Stimulated activated CD4-positive, alpha-beta T cell treated with anti-CD3 and anti-CD28 coated beads, TNF-alpha, amount 100 ng/mL, for 1 hour (primary cell): ENCODE measurements at regions not wholly inside any gene's neighbourhood (a gene's known extent, or its start where the extent isn't known, plus 50 kb on each side); places are given as distances from the start of the nearest gene placed in this dataset.

Source experiments
- DNase-seq, 3 donors: peaks; one replicate each; pipeline ENCODE4 v3.0.0-alpha.2; 2020; ENCODE audit warnings: low read depth in 3 of 3, low spot score in 1 of 3

DNA sequence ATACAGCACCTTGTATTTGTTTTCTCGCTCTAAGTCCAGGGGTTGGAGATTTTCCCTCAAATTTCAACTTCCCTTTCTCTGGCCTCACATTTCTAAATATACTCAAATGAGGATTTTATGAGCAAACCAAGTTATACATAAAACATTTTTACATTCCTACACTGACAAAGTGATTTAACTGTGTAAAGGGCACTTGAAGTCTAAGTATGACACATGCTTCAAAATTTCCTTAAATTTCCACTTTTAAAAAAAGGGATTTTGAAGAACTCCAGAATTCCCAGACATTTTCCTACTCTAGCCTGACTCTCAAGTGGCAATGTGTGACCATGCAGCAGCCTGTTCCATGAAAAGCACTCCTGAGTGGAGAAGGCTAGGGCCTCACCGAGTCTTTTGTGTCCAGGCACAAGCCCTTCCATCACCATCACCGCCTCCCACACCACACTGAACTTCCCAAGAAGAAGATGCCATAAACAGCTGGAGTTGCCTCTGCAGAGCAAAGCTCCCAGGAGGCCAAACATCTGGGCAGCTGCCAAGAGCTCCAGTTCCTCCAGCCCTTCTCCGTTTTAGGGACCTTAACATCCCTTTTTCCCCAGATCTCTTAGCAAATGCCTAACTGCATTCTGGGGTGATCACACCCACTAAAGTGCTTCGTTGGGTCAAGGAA is 68.9 kb downstream of the NCR2 start:
- no peak for DNase-seq

DNA sequence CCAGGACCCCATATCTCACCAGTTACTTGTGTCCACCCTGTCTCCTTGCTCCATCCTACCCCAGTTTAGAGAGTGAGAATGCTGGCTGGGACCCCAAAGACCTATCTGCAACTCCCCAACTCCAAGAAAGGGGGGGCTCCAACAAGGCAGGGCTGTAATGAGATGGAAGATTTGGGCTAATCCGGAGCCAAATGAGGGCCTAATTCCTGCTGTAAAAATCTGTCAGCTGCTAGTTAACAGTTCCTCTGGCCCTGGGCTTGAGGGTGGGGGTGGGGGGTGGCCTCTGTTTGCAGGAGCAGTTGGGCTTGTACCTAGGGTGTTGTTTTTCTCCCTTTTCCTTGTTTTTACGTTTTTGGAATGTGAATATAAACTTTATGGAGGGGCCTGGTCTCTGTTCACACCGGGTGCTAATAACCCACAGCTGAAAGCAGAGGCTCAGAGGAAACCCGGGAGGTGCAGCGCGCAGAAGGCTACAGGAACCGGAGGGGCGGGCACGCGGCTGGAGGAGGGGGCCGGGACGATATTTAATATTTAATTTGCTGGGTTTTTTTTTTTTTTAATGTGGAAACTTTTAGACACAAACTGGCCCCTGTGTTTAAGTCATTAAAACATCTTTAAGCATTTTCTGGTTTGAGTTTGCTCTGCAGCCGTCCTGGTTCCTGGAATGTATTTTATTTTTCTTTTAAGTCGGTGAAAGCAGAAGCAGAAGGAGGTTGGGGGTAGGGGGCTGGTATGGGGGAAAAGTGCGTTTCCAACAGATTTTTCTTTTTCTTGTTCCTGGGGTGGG is 70.7 kb downstream of the NCR2 start:
- no peak for DNase-seq

DNA sequence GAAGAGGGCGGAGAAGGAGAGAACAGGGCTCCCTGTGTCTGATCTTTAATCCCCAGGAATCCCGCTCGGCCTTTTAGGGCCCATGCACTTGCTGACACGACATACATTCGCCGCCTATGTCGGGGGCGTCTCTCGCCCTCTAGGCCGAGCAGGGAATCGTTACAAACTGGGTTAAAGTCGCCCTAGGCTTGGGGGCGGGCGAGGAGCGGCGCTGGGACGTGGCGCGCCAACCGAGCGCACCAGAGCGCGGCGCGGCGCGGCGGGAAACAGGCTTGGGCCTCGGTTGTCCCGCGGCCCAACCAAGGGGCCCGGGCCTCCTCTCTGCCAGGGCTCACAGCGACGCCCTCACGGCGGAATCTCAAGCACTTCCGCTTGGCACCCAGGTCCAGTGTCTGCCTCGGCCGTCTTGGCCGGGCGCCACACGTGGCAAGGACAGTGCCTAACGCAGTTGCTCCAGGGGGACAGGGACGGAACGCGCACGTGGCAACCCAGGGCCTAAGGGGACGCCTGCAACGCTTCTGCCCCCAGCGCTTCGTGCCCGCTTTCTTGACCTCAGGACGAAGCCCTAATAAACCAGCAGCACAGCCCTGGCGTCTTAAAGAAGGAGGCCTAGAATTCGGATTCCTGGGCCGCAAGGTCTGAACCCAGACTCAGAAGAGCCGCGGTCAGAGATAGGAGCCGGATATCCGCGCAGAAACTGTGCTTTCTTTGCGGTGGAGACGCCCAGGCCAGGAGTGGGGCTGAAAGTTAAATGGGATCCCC is 71.5 kb downstream of the NCR2 start:
- DNase-seq: no peak

DNA sequence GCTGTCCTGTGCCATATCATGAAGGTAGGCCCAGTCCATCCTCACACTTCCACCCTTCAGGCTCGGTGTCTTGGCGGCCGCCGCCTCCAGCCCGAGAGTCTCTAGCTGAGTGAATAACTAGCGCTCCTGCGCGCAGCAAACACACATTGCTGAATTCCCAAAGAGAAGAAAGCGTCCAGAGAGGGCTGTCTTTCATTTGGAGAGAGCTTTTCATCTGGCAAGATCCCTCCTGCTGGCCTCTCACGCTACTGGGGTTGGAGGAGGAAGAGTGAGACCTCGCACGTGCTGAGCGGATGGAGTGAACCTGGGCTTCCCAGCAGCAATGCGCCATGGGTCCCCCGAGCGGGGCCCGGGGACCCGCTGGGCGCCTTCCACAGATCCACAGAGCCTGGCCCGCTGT is 73.2 kb downstream of the NCR2 start:
- DNase-seq: no peak

DNA sequence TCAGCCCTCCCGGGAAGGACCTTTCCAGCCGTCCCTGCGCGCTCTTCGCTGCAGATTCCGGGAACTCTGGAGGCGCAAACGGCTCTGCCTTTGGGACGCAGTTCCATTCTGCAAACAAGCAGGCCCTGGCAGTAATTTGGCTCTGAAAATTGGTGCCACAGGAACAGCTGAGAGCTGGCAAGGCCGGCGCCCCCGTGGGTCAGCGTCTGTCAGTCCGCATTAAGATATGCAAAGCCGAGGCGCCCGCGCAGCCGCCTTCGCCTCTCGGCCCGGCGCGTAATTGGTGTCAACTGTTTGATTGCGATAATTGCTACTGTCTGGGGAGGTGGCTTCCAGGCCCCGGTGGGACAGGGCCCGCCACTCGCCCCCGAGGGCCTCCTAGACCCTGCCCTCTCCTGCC is 73.6 kb downstream of the NCR2 start:
- no peak for DNase-seq

DNA sequence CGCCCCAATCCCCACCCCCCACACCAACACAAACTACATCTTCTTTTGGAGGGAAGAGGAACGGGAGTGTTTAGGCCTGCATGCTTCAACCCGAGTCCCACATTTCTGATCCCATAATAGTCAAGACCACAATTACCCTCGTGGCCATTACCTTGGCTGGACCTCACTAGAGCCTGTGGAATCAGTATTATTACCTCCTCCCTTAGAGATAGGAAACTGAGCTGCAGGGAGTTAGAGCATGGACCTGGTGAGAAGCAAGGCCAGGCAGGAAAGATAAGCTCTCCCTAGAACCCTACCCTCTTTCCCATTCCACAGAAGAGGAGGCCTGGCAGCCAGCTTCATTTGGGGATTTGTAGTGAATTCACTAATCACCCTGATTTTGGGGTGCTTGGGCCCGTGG is 74.1 kb downstream of the NCR2 start:
- no peak for DNase-seq

DNA sequence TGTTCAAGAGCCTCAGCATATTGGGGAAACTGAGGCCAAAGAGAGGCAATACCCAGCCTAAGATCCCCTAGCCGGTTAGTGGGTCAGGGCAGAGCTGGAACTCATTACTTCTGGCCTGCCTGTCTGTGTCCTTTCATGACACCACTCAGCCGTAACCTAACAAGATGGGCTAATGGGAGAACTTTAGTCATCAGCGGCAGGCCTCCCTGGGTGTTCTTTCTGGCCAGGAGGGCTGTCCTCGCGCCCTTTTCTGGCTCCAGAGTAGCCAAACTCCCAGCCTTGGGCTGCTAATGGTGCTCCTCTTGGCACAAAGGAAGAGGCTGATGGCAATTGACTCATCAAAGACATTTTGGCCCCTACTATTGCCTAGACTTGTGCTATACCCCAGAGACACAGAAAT is 76.6 kb downstream of the NCR2 start:
- no peak for DNase-seq

DNA sequence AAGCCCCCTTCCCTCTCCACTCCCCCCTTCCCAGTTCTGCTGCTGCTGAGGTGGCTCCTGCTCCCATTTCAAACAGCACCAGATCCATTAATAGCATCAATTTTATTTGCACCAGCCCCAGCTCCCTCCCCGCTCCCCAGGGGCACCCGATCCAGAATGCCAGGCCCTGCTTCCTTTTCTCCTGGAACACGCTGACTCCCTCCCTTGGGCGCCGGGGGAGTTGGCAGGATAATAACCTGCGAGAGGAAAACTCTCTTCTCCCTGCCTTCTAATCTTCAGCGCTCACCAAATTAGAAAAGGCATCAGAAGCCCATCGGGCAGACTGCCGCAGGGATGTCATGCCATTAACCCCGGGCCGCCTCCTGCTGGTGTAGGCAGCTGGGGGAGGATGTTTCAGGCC is 77.8 kb downstream of the NCR2 start:
- DNase-seq: no peak

DNA sequence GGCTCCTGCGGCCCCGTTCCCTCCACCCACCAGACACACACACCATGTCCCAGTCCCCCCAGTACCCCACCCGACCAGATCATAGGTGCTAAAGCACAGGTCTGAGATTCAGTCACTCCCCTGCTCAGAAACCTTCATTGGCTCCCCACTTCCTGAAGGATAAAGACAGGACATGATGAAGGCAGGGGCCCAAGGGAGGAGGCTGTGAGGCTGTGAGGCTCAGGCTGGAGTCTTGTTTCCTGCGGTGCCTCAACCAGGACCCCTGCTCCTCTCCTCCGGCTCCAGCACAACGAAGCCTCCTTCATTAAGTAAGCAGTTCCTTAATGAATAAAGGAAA is 81.1 kb downstream of the NCR2 start:
- no peak for DNase-seq

DNA sequence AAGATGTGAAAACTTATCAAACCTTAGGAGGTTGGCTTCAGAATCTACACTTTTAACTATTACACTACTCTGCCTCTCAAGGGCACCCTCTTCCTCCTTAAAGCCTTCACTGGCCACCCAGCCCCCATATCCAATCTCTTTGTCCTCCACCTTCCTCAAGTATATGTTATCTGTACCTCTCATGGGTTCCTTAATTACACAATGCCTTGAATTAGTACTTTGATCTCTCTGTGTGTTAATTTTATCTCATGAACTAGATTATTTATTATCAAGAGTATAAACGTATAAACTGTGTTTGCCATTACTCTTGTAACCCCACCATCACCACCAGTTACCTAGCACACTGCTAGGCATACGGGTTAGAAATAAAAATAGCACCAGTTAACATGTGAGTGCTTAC is 83.3 kb downstream of the NCR2 start:
- no peak for DNase-seq

DNA sequence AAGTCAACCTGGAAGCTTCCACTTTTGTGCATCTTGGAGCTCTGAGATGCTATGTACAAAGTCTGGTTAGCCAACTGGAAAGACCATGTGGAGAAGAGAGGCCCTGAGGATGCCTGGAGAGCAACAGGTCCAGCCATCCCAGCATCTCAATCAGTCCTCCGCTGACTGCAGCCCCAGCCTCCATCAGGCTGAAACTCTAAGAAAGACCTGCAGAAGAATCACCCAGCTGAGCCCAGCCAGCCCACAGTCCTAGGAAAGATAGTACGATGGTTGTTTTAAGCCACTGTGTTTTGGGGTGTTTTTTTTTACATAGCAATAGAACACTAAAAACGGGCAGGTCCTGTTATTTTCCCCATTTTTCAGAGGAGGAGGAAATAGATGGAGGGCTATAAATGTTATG is 84.0 kb downstream of the NCR2 start:
- DNase-seq: no peak

DNA sequence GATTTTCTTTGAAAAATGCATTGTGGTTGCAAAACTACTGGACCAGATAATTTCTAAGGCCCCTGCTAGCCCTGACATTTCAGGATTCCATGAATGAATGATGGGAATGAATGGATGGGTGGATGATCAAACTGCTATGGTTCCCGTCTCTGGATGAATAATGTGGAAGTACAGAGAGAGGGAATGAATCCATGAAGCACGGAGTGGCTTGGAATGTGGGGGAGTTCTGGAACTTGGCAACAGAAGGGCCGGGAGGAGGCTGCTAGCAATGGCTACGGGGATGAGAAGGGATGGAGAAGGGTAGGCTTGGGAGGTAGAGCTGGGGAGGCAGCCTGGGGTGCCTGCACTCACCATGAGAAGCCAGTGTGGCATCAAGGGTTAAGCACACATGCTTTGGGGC is 84.8 kb downstream of the NCR2 start:
- DNase-seq: no peak

DNA sequence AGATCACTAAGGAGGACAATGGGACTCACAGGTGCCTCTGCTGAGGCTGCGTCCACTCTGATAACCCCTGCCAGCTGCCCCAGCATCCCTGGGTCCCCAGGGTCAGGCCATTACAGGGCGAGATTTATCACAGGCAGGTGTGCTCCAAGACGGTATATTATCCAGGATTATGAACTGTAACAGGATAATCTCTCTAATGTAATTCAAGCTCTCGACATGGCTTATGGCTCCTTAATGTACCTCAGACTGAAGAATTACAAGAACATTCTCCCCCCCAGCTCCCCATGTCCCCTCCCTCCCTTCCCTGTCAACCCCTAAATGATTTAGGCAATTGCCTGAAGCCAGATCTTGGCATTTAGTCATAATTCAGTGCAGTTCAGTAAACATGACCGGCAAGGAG is 86.8 kb downstream of the NCR2 start:
- DNase-seq: no peak

DNA sequence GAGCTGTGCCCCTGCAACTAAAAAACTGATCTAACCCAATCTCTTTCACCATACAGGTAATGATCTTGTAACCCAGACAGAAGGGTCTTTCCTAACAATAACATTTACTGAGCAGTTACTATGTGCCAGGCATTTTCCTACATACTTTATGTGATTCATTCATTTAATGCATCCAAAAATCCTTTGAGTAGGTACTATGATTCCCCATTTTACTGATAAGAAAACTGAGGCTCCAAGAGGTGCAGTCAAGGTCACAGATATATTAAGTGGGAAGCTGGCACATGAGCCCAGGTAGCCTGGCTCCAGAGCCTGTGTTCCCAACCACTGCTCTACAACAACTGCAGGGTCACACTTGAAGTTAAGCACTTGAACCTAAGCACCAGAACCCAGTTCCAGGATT is 87.6 kb downstream of the NCR2 start:
- no peak for DNase-seq

DNA sequence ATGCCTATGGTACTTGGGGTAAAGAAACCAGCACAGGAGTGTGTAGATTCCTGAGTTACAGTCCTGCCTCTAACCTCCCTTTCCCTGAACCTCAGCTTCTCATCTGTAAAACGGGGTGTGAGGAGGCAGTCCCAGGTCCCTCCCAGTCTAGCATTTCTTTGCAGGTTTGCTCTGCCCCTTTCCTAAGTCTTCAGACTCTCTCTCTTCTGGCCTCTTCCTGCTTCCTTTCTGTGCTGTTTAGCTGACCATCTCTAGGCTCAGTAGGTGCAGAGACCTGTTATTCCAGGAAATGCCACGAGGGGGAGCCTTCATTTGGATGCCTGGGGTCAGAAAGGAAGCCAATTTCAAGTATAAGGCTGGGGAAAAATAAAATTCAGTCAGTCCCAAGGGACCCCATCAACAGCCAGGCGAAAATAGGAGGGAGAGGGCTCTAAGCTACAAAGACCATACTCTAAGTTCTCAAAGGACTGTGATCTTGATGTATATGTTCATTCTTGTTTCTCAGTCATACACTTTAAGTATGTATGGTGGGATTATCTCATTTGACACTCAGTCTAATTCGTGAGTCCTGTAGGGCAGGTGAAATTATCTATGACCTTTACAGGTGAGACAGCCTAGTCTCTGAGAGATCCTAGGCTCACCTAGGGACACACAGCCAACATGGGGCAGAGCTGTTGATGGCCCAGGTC is 89.1 kb downstream of the NCR2 start:
- DNase-seq: peak; percentile 53 to 78 (median 65)

DNA sequence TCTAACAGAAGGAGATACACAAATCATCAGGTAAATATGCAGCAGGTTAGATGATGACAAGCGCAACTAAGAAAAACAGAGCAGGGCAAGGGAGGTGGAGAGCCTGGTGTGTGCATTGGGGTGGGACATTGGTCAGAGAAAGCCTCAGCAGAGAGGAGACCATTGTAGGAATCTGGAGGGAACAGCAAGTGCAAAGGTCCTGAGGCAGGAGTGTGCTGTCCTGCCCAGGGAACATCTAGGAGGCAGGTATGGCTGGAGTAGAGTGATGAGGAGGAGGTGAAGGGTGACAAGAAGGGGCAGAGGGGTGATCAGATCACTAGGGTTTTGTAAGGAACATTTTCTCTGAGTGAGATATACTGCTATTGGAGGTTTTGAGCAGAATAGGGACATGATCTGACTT is 90.1 kb downstream of the NCR2 start:
- no peak for DNase-seq

DNA sequence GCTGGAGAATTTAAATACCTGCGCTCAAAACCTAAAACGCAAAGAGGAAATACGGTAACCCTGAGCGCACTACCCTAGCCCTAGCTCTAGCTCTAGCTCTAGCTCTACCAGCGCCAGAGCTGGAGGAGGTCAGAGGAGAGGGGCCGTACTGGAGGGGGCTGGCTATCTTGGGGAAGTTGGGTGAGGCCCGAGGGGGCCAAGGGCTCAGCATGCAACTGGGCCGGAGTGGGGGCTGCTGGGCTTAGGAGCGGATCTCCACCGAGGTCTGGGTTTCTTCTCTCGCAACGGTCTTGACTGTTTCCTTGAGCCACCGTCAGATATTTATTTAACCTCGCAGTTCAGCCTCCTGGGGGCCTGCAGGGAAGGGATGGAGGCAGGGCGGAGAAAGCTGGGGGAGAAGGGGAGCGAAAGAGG is 91.0 kb downstream of the NCR2 start:
- DNase-seq: no peak

DNA sequence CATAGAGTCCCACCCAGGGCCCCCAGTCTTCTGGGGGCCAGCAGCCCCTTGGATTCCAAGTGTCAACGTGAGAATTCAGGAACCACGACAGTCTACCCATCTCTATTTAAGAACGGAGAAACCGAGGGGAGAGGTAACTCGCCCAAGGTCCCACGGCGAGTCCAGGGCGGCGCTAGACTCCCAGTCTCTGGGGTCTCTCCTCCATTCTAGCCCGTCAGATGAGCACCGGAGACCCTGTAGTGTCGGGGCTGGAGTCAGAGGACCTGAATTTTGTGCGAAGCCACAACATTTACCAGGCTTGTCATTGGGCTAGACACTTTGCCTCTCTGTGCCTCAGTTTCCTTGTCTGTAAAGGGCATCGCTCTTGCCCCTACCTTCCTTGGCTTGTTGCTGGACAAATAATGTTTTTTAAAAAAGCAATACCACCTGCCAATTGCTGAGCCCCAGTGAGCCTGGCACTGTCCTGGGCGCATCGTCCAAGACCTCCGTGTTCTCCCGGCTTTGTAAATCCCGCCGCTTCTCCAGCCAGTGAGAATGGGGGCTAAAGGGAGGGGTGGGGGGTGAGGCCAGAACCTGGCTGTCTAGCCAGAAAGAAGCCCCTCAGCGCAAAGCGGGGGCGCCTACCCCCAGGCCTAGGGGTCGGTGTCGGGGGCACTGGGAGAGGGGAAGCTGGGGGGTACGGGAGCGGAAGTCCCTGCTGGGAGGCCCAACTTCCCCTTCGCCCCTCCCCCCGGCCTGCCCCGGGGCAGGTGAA is 91.7 kb downstream of the NCR2 start:
- no peak for DNase-seq

DNA sequence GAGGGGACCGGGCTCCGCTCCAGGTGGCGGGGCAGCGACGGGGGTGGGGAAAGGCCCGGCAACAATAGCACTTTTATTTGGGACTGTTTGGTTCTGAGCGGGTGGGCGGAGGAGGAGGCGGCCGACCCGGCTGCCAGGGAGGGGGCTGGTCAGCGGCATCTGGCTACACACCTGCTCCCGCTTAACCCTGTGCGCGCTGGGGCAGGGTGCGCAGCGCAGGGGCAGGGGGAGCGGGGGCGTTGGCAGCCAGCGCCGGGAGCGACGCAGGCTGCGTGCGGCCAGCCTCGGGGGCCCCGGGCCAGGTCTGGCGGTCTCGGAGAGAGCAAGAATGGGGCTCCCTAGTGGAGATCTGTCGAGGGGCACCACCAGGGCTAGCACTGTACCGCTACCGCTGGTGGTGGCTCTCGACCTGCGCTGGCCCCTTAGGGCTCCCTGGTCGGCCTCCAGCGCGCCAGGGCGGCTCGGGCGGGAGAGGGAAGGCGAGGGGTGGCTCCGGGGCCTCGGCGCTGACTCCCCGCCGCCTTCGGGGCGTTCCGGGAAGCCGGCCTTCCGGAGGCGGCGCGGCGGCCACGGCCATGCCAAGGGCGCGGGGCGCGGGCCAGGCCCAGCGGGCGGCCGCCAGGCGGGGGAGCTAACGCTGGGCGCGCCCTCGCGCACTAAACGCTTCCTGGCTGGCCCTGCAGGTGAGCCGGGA is 92.4 kb downstream of the NCR2 start:
- DNase-seq: no peak

DNA sequence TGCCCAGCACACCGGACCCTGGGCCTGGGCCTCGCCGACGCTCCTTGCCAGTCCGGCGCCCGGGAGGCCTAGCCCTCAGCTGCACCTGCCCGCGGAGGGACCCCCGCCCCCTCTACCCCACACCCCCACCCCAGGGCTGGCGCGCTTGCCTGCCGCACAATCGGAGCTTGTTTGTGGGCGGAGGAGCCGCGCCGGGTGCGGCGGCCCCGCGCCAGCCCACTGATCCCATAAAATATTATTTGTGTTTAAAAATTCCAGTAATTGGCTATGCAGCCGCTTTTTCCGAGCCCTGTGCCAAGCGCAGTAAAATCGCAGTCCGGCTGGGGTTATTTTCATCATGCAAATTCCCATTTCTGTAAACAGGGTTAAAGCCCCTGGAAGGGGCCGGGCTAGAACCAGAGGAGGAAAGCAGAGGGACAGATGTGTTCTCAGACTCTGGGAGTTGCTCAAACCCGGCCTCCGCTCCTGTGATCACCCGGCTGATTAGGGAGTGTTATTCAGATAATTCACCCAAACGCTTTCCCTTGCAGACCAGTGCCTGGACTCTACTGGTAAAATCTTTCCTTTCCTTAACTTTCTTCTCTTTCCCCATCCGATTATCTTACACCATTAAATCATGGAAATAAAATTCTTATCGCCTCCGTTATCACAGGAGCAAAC is 93.1 kb downstream of the NCR2 start:
- no peak for DNase-seq
